ENCODE measurements at regions not wholly inside any gene's neighbourhood (a gene's known extent, or its start where the extent isn't known, plus 50 kb on each side); places are given as distances from the start of the nearest gene placed in this dataset.
"Not testable (repeated sequence)": the region's sequence is repeated elsewhere in the genome, so short reads cannot be mapped to it uniquely, and the experiment has no call there.

GRCh38 chr14:89514601-89515000, 97.6 kb upstream of the FOXN3 start:
- Histone ChIP-seq H3K27ac (replicated peaks in 1 of 4) (no peak overlapping the region), H3K36me3 (no peaks in the 10 kb centered on the region), H3K27me3 (no peaks in the 10 kb centered on the region), H3K4me3 (no peak overlapping the region), H3K4me1 (peaks cover 0 to 5% (median 2%) of the 10 kb centered on the region in 4 donors), H3K9me3 (no peaks in the 10 kb centered on the region)
- intact Hi-C loops (cut with DNase I): no loop called here
- DNase-seq (ENCODE audit: extremely low spot score): peak; percentile 29
- 90% methylated on average over 11 of the region's 11 CpGs for WGBS
- TF ChIP-seq POLR2AphosphoS5 (IDR thresholded peaks at IDR 0.05): no peak
- no peak for TF ChIP-seq EP300 (IDR thresholded peaks at IDR 0.05)
- TF ChIP-seq POLR2A (IDR thresholded peaks at IDR 0.05; ENCODE audit: low read depth): no peak
- TF ChIP-seq CTCF (IDR thresholded peaks at IDR 0.05): no peak

DNA sequence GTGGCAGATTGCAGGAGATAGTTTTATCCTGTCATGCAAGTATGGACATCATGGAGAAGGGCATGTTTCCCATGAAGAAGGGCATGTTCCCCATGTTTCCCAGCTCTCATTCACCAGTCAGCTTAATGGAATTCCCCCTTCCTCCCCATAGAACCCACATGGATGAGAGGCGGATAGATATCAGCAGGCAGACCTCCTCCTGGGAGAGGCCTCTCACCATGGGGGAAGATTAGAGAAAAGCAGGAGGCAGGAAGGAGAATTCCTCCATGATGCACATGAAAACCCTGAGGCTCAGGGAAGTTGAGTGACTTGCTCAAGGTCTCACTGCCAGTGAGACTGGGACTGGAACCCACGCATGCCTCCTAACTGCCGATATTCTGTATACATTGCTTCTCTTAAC, 92.9 kb upstream of the FOXN3 start:
- Histone ChIP-seq H3K27ac (replicated peaks in 1 of 4) (no peak overlapping the region), H3K4me3 (no peak overlapping the region), H3K4me1 (peaks cover 4 to 16% (median 10%) of the 10 kb centered on the region in 4 donors), H3K36me3 (no peaks in the 10 kb centered on the region), H3K9me3 (no peaks in the 10 kb centered on the region), H3K27me3 (no peaks in the 10 kb centered on the region)
- 94% methylated on average over 3 of the region's 3 CpGs for WGBS
- no peak for TF ChIP-seq POLR2AphosphoS5 (IDR thresholded peaks at IDR 0.05)
- no peak for TF ChIP-seq POLR2A (IDR thresholded peaks at IDR 0.05; ENCODE audit: low read depth)
- no peak for TF ChIP-seq EP300 (IDR thresholded peaks at IDR 0.05)
- TF ChIP-seq CTCF (IDR thresholded peaks at IDR 0.05): no peak
- DNase-seq (ENCODE audit: extremely low spot score): no peak
- intact Hi-C loops (cut with DNase I): no loop called here

DNA sequence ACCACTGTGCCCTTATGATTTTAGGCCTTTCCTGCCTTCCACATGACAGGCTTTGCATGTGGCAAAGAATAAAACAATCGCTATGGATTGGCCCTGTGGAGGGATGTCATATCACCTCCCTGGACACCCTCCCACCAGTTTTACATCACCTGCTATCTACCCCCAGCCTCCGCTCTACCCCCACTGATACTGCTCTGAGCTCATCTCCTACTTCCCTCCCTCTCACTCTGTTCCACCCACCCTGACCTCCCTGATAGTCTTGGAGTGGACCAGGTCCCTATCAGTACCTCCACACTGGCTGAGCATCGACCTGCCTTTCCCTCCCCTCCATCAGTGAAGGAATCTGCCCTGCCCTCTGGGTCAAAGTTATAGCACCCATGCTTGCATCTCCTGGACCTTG, 91.8 kb upstream of the FOXN3 start:
- DNase-seq (ENCODE audit: extremely low spot score): no peak
- WGBS: 93% methylated on average over 3 of the region's 3 CpGs

DNA sequence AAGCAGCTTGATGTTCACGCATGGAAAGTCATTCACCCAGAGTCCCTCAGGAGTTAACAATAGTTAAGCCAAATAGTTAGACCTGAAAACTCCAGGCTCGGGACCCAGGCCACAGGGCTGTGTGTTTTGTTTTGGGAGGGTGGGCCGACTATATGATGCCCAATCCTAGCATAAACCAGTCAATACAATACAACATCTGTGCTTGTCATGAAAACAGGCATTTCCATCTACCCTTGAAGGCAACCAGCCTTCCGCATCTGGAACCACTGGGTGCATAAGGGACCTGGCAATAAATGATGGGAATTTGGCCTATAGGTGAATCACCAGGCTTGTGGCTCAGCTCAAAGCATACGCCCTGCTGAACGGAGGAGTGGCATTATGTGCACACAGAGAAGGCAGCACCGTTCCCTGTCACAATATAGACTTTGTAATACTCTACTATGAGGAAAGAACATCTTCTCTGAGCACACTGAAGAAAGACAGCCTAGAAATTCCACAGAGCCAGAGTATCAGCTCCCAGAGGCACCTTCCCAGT, 91.0 kb upstream of the FOXN3 start:
- H3K27ac ChIP-seq (replicated peaks in 1 of 4): no peak overlapping the region
- DNase-seq (ENCODE audit: extremely low spot score): no peak
- no peaks in the 10 kb centered on the region for H3K36me3 ChIP-seq
- no peaks in the 10 kb centered on the region for H3K9me3 ChIP-seq
- H3K27me3 ChIP-seq: no peaks in the 10 kb centered on the region
- 90% methylated on average over 7 of the region's 7 CpGs for WGBS
- H3K4me3 ChIP-seq: no peak overlapping the region
- TF ChIP-seq POLR2A (IDR thresholded peaks at IDR 0.05; ENCODE audit: low read depth) (no peak), CTCF (IDR thresholded peaks at IDR 0.05) (no peak), EP300 (IDR thresholded peaks at IDR 0.05) (no peak), POLR2AphosphoS5 (IDR thresholded peaks at IDR 0.05) (no peak)
- peaks cover 4 to 30% (median 22%) of the 10 kb centered on the region in 4 donors for H3K4me1 ChIP-seq
- intact Hi-C loops (cut with DNase I): no loop called here

More for the DNA sequence above, 91.8 kb upstream of the FOXN3 start:
- H3K9me3 ChIP-seq: no peaks in the 10 kb centered on the region
- no peaks in the 10 kb centered on the region for H3K36me3 ChIP-seq
- no peaks in the 10 kb centered on the region for H3K27me3 ChIP-seq
- intact Hi-C loops (cut with DNase I): no loop called here
- no peak overlapping the region for H3K27ac ChIP-seq (replicated peaks in 1 of 4)
- TF ChIP-seq POLR2A (IDR thresholded peaks at IDR 0.05; ENCODE audit: low read depth): no peak
- no peak for TF ChIP-seq POLR2AphosphoS5 (IDR thresholded peaks at IDR 0.05)
- TF ChIP-seq CTCF (IDR thresholded peaks at IDR 0.05): no peak
- TF ChIP-seq EP300 (IDR thresholded peaks at IDR 0.05): no peak
- peaks cover 4 to 26% (median 19%) of the 10 kb centered on the region in 4 donors for H3K4me1 ChIP-seq
- H3K4me3 ChIP-seq: no peak overlapping the region

GRCh38 chr14:89507521-89507920, 90.5 kb upstream of the FOXN3 start:
- Histone ChIP-seq H3K36me3 (no peaks in the 10 kb centered on the region), H3K4me3 (no peak overlapping the region), H3K27me3 (no peaks in the 10 kb centered on the region), H3K27ac (replicated peaks in 1 of 4) (no peak overlapping the region), H3K4me1 (peaks cover 4 to 30% (median 22%) of the 10 kb centered on the region in 4 donors), H3K9me3 (no peaks in the 10 kb centered on the region)
- no peak for DNase-seq (ENCODE audit: extremely low spot score)
- intact Hi-C loops (cut with DNase I): no loop called here
- WGBS: 81% methylated on average over 1 of the region's 1 CpG
- TF ChIP-seq POLR2A (IDR thresholded peaks at IDR 0.05; ENCODE audit: low read depth): no peak
- TF ChIP-seq CTCF (IDR thresholded peaks at IDR 0.05): no peak
- TF ChIP-seq POLR2AphosphoS5 (IDR thresholded peaks at IDR 0.05): no peak
- no peak for TF ChIP-seq EP300 (IDR thresholded peaks at IDR 0.05)

DNA sequence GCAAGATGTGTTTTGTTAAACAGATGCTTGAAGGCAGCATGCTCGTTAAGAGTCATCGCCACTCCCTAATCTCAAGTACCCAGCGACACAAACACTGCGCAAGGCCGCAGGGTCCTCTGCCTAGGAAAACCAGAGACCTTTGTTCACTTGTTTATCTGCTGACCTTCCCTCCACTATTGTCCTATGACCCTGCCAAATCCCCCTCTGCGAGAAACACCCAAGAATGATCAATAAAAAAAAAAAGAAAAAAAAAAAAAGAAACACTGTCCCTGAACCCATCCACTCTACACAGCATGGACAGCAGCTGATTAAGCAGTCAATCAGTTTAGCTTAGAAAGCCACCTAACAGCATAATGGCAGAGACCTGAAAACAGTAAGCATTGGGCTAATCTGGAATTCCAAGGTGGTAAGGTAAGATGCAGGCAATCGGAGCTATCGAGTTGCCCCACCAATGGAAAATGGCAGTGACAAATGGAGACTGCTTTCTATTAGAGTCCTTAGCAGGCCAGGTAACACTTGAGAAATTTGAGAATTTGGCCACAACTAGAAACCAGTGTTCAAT, 89.9 kb upstream of the FOXN3 start:
- H3K27me3 ChIP-seq; intact Hi-C loops (cut with DNase I): not testable (repeated sequence)

More for the DNA sequence above, 89.9 kb upstream of the FOXN3 start:
- peaks cover 4 to 30% (median 22%) of the 10 kb centered on the region in 4 donors for H3K4me1 ChIP-seq
- H3K4me3 ChIP-seq; H3K27ac ChIP-seq (replicated peaks in 1 of 4); DNase-seq (ENCODE audit: extremely low spot score); H3K36me3 ChIP-seq; H3K9me3 ChIP-seq: not testable (repeated sequence)
- 89% methylated on average over 8 of the region's 8 CpGs for WGBS

Measured in esophagus muscularis mucosa (tissue), 4 donors.